IMR-90 (cell line): ENCODE measurements at regions not wholly inside any gene's neighbourhood (a gene's known extent, or its start where the extent isn't known, plus 50 kb on each side); places are given as distances from the start of the nearest gene placed in this dataset.
A peak's percentile ranks its signal among the peaks of the same experiment; 100 is the strongest.

Experiments
- ATAC-seq: fragments of 200-7000 bp; cut with Tn5 transposase; 2 replicates; pipeline ENCODE4 v1.9.1; 2020; ENCODE audit warnings: low read depth, mild to moderate bottlenecking, moderate library complexity
- BruUV-seq: library from RNA; stranded (reverse); fragments of 400-500 nt; replicated peaks from 2 replicates; lab custom pipeline; 2021; lab: Mats Ljungman, UMichigan
- CTCF ChIA-PET: fragments of 300-600 bp; formaldehyde crosslinking; extraction: SDS; loops from one replicate; lab custom pipeline; 2021; ENCODE audit warnings: antibody characterized with exemption; lab: Yijun Ruan, JAX
- POLR2A ChIA-PET: fragments of 300-600 bp; sonication (Branson Sonifier 250); formaldehyde crosslinking; loops from one replicate; lab custom pipeline; 2022; ENCODE audit warnings: antibody characterized with exemption; ENCODE audit not compliant: unreplicated experiment; lab: Charles Lee
- DNase-seq: peaks from one replicate; pipeline ENCODE4 v3.0.0; 2013
- H2AFZ ChIP-seq: replicated peaks from 2 replicates; pipeline ENCODE3; 2013; ENCODE audit warnings: low read length, mild to moderate bottlenecking; ENCODE audit not compliant: poor library complexity
- H2AK5ac ChIP-seq: 2 replicates; pipeline ENCODE4 v1.6.1; 2013; ENCODE audit warnings: low read depth, low read length, inconsistent platforms
- H2AK9ac ChIP-seq: replicated peaks from 2 replicates; pipeline ENCODE3; 2013; ENCODE audit warnings: mild to moderate bottlenecking, low read depth, low read length, moderate library complexity; ENCODE audit not compliant: poor library complexity
- H2BK120ac ChIP-seq: 2 replicates; pipeline ENCODE4 v1.6.1; 2013; ENCODE audit warnings: low read depth, low read length, inconsistent platforms
- H2BK15ac ChIP-seq: 3 replicates; pipeline ENCODE4 v1.6.1; 2013; ENCODE audit warnings: low read depth, low read length, inconsistent platforms
- H2BK20ac ChIP-seq: 2 replicates; pipeline ENCODE4 v1.6.1; 2013; ENCODE audit warnings: low read depth, mild to moderate bottlenecking, inconsistent platforms, low read length, moderate library complexity
- H2BK5ac ChIP-seq: 2 replicates; pipeline ENCODE4 v1.6.1; 2013; ENCODE audit warnings: mild to moderate bottlenecking, low read depth, low read length, inconsistent platforms; ENCODE audit not compliant: poor library complexity, severe bottlenecking
- H3K14ac ChIP-seq: replicated peaks from 2 replicates; pipeline ENCODE4 v1.6.1; 2013; ENCODE audit warnings: low read depth, low read length, inconsistent platforms
- H3K18ac ChIP-seq: 2 replicates; pipeline ENCODE4 v1.6.1; 2013; ENCODE audit warnings: low read depth, low read length, control low read depth
- H3K23ac ChIP-seq: 2 replicates; pipeline ENCODE4 v1.6.1; 2013; ENCODE audit warnings: low read depth, low read length, inconsistent platforms
- H3K27ac ChIP-seq: 2 replicates; pipeline ENCODE4 v1.5.1; 2013; ENCODE audit warnings: mild to moderate bottlenecking, control low read depth, low read length; ENCODE audit not compliant: insufficient read depth
- H3K27me3 ChIP-seq: 2 replicates; pipeline ENCODE4 v1.6.1; 2013; ENCODE audit warnings: low read length; ENCODE audit not compliant: control insufficient read depth, insufficient read depth
- H3K36me3 ChIP-seq: 2 replicates; pipeline ENCODE4 v1.6.1; 2013; ENCODE audit warnings: low read length, mixed read lengths; ENCODE audit not compliant: control insufficient read depth, insufficient read depth
- H3K4ac ChIP-seq: 2 replicates; pipeline ENCODE4 v1.6.1; 2013; ENCODE audit warnings: low read depth, low read length, inconsistent platforms
- H3K4me1 ChIP-seq: 2 replicates; pipeline ENCODE4 v1.6.1; 2013; ENCODE audit warnings: low read length, mixed read lengths; ENCODE audit not compliant: control insufficient read depth, insufficient read depth
- H3K4me2 ChIP-seq: 2 replicates; pipeline ENCODE4 v1.6.1; 2013; ENCODE audit warnings: low read depth, mild to moderate bottlenecking, control low read depth, low read length, moderate library complexity
- H3K4me3 ChIP-seq: 2 replicates; pipeline ENCODE4 v1.5.1; 2013; ENCODE audit warnings: low read depth, mild to moderate bottlenecking, control low read depth, low read length, moderate library complexity; ENCODE audit not compliant: insufficient read depth
- H3K56ac ChIP-seq: 2 replicates; pipeline ENCODE4 v1.6.1; 2013; ENCODE audit warnings: low read length, inconsistent platforms; ENCODE audit not compliant: insufficient read depth; ENCODE audit errors: extremely low read depth
- H3K79me1 ChIP-seq, 2 experiments: 2 replicates each; pipeline ENCODE4 v1.6.1; 2013; ENCODE audit warnings: low read length in 2 of 2, inconsistent platforms in 1 of 2, low read depth in 1 of 2
- H3K9ac ChIP-seq: 2 replicates; pipeline ENCODE4 v1.6.1; 2013; ENCODE audit warnings: low read depth, low read length, control low read depth
- H3K9me1 ChIP-seq: 2 replicates; pipeline ENCODE4 v1.6.1; 2013; ENCODE audit warnings: low read length, inconsistent platforms; ENCODE audit not compliant: insufficient read depth
- H3K9me3 ChIP-seq: 2 replicates; pipeline ENCODE4 v1.6.1; 2013; ENCODE audit warnings: low read length; ENCODE audit not compliant: control insufficient read depth, insufficient read depth
- H4K20me1 ChIP-seq: 2 replicates; pipeline ENCODE4 v1.6.1; 2013; ENCODE audit warnings: low read length, inconsistent platforms; ENCODE audit not compliant: insufficient read depth
- H4K5ac ChIP-seq: 2 replicates; pipeline ENCODE4 v1.6.1; 2013; ENCODE audit warnings: mild to moderate bottlenecking, low read depth, low read length, control low read depth
- H4K8ac ChIP-seq, 2 experiments: 2 replicates each; pipeline ENCODE4 v1.6.1; 2013; ENCODE audit warnings: low read depth in 2 of 2, low read length in 2 of 2, control low read depth in 1 of 2, inconsistent platforms in 1 of 2
- H4K91ac ChIP-seq: 2 replicates; pipeline ENCODE4 v1.6.1; 2013; ENCODE audit warnings: low read depth, low read length, inconsistent platforms; ENCODE audit not compliant: insufficient read depth
- BHLHE40 ChIP-seq: fragments of 150-350 bp; IDR thresholded peaks from 2 replicates; pipeline ENCODE4 v1.6.1; 2016; ENCODE audit warnings: mild to moderate bottlenecking, low read depth, low read length
- CEBPB ChIP-seq: IDR thresholded peaks from 2 replicates; pipeline ENCODE4 v1.6.1; 2012; ENCODE audit warnings: low read depth, low read length, improper control_type of control experiment
- WGBS, 2 experiments: methylation state at CpG; one replicate each; pipeline versions ENCODE4 v1.1.5 to v1.1.7; 2013; ENCODE audit warnings: missing lambda C conversion rate in 2 of 2; ENCODE audit not compliant: insufficient read length in 1 of 2; ENCODE audit errors: extremely low coverage in 2 of 2; 5-methylcytosine and 5-hydroxymethylcytosine counted together
- dilution Hi-C: fragments of 300-500 bp; cut with HindIII; formaldehyde crosslinking; loops from one replicate; pipeline ENCODE4 v1.14.3; 2018; ENCODE audit warnings: low sequenced_read_pairs; ENCODE audit not compliant: unreplicated experiment
- in situ Hi-C: fragments of 300-500 bp; cut with MboI; formaldehyde crosslinking; loops from 3 replicates; pipeline ENCODE4 v1.14.3; 2019; ENCODE audit warnings: low sequenced_read_pairs, inconsistent platforms, mixed read lengths
- intact Hi-C: fragments of 100-400 bp; cut with micrococcal nuclease; formaldehyde crosslinking; loops from 2 replicates; pipeline ENCODE4 v1.10.0; 2022
- TF ChIP-seq, protein P1 (sequence below): fragments of 150-350 bp; IDR thresholded peaks from 2 replicates; pipeline ENCODE4 v1.6.1; 2016; ENCODE audit warnings: low read depth, mild to moderate bottlenecking, low read length, moderate library complexity, borderline replicate concordance

DNA sequence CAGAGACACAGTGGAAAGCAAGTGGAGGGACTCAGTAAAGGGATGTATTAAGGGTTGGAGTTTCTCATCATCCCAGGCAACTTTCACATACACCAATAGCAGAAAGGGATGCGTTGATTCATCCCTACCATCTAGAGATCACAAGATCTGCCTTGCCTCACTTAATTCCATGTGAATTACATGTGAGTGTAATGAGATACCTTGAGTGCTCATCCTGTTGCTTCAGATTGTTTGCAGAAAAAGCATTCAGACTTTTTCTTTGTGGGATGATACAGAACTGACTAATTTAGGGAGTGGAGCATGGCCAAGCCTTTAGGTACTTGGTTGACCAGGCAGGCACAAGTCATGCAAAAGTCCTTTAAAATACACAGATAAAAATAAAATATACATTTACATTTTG, 124.8 kb upstream of the SLIT2 start:
- 0 out of 2 replicates have a peak overlapping the region, but pooled peaks have one; percentile 23 for H3K14ac ChIP-seq
- H3K56ac ChIP-seq: no peak overlapping the region
- ATAC-seq: peak; percentile 74
- TF ChIP-seq CEBPB (peak; percentile 91), BHLHE40 (0 out of 2 replicates have a peak, but pooled peaks have one; percentile 24)
- TF ChIP-seq, protein P1, sequence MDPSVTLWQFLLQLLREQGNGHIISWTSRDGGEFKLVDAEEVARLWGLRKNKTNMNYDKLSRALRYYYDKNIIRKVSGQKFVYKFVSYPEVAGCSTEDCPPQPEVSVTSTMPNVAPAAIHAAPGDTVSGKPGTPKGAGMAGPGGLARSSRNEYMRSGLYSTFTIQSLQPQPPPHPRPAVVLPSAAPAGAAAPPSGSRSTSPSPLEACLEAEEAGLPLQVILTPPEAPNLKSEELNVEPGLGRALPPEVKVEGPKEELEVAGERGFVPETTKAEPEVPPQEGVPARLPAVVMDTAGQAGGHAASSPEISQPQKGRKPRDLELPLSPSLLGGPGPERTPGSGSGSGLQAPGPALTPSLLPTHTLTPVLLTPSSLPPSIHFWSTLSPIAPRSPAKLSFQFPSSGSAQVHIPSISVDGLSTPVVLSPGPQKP: no peak
- no peaks in the 10 kb centered on the region for H3K79me1 ChIP-seq
- H3K9me3 ChIP-seq: no peaks in the 10 kb centered on the region
- ChIA-PET CTCF (no interaction called here), POLR2A (no interaction called here)
- H2AK9ac ChIP-seq: no peak overlapping the region
- dilution Hi-C loops: no loop called here
- H4K8ac ChIP-seq: no peak overlapping the region
- H2BK120ac ChIP-seq: peak overlapping the region; percentile 61; the same call in 1 of the 2 replicates
- H3K4ac ChIP-seq: peak overlapping the region; percentile 37; the same call in 1 of the 2 replicates
- no peak overlapping the region for H4K91ac ChIP-seq
- H2AK5ac ChIP-seq: no peak overlapping the region; the same call in 1 of the 2 replicates
- 0 out of 3 replicates have a peak overlapping the region, but pooled peaks have one; percentile 39 for H2BK15ac ChIP-seq
- no peaks in the 10 kb centered on the region for H3K9me1 ChIP-seq
- intact Hi-C loops: no loop called here
- no TSS peak for BruUV-seq
- H3K18ac ChIP-seq: peak overlapping the region; percentile 86; the same call in 1 of the 2 replicates
- no peaks in the 10 kb centered on the region for H3K36me3 ChIP-seq
- no peak overlapping the region for H3K4me2 ChIP-seq
- DNase-seq: peak; percentile 93
- no peak overlapping the region for H3K9ac ChIP-seq
- peaks cover 1% of the 10 kb centered on the region; the same call in 1 of the 2 replicates for H3K4me1 ChIP-seq
- no peak overlapping the region for H3K27ac ChIP-seq
- WGBS, 2 experiments: no CpG with 5 or more reads among the region's 1 CpG
- H4K5ac ChIP-seq: no peak overlapping the region
- H3K27me3 ChIP-seq: no peaks in the 10 kb centered on the region
- H2BK5ac ChIP-seq: peak overlapping the region; percentile 80
- in situ Hi-C loops: no loop called here
- no peak overlapping the region for H3K23ac ChIP-seq
- H3K4me3 ChIP-seq: no peak overlapping the region
- H4K20me1 ChIP-seq: no peaks in the 10 kb centered on the region
- H2AFZ ChIP-seq: no peak overlapping the region
- no peak overlapping the region for H2BK20ac ChIP-seq
